ENCODE measurements at regions not wholly inside any gene's neighbourhood (a gene's known extent, or its start where the extent isn't known, plus 50 kb on each side); places are given as distances from the start of the nearest gene placed in this dataset.

- TF ChIP-seq EZH2 (IDR thresholded peaks at IDR 0.05; ENCODE audit: low read length, missing control alignments) (no peak), CTCF (conservative IDR thresholded peaks at IDR 0.05 in 1 of 2, IDR thresholded peaks at IDR 0.05 in 1 of 2; ENCODE audit: low read depth in 1 of 2, low read length in 2 of 2) (no peak)
Measured at GRCh38 chr10:78749898-78750297, 318.9 kb upstream of the ZMIZ1 start.
